ENCODE measurements at regions not wholly inside any gene's neighbourhood (a gene's known extent, or its start where the extent isn't known, plus 50 kb on each side); places are given as distances from the start of the nearest gene placed in this dataset.

- Histone ChIP-seq H3K27me3 (ENCODE audit: control insufficient read depth in 4 of 4, insufficient read depth in 4 of 4, low read length in 3 of 4) (no peaks in the 10 kb centered on the region), H3K9me3 (ENCODE audit: control insufficient read depth in 4 of 4, low read length in 3 of 4) (peaks cover 0 to 3% (median 0%) of the 10 kb centered on the region in 4 donors), H3K36me3 (ENCODE audit: control insufficient read depth in 4 of 4, insufficient read depth in 3 of 4, low read depth in 1 of 4, low read length in 3 of 4) (no peaks in the 10 kb centered on the region), H3K4me3 (ENCODE audit: low read depth in 1 of 3, low read length in 3 of 3) (no peak overlapping the region), H3K4me1 (ENCODE audit: control insufficient read depth in 4 of 4, insufficient read depth in 4 of 4, low read length in 3 of 4) (peaks cover 0 to 3% (median 1%) of the 10 kb centered on the region in 4 donors), H3K9ac (ENCODE audit: low read depth in 1 of 2, low read length in 2 of 2) (no peak overlapping the region), H3K27ac (ENCODE audit: low read depth in 1 of 2, low read length in 2 of 2) (no peak overlapping the region)
- DNase-seq (ENCODE audit: low spot score): no peak
- WGBS: 95% methylated on average over 5 of the region's 5 CpGs
- TF ChIP-seq, protein P1, sequence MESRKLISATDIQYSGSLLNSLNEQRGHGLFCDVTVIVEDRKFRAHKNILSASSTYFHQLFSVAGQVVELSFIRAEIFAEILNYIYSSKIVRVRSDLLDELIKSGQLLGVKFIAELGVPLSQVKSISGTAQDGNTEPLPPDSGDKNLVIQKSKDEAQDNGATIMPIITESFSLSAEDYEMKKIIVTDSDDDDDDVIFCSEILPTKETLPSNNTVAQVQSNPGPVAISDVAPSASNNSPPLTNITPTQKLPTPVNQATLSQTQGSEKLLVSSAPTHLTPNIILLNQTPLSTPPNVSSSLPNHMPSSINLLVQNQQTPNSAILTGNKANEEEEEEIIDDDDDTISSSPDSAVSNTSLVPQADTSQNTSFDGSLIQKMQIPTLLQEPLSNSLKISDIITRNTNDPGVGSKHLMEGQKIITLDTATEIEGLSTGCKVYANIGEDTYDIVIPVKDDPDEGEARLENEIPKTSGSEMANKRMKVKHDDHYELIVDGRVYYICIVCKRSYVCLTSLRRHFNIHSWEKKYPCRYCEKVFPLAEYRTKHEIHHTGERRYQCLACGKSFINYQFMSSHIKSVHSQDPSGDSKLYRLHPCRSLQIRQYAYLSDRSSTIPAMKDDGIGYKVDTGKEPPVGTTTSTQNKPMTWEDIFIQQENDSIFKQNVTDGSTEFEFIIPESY (IDR thresholded peaks at IDR 0.05): no peak
- TF ChIP-seq HNF4A (conservative IDR thresholded peaks at IDR 0.05) (no peak), ATF3 (IDR thresholded peaks at IDR 0.05) (no peak), FOXA1 (IDR thresholded peaks at IDR 0.05) (no peak), TAF1 (conservative IDR thresholded peaks at IDR 0.05) (no peak), RAD21 (IDR thresholded peaks at IDR 0.05) (no peak), RXRA (IDR thresholded peaks at IDR 0.05) (no peak), JUND (IDR thresholded peaks at IDR 0.05) (no peak), HNF4G (IDR thresholded peaks at IDR 0.05) (no peak), SP1 (IDR thresholded peaks at IDR 0.05) (no peak), GABPA (IDR thresholded peaks at IDR 0.05 in 1 of 2, conservative IDR thresholded peaks at IDR 0.05 in 1 of 2) (no peak), FOXA2 (IDR thresholded peaks at IDR 0.05) (no peak), NR2F2 (IDR thresholded peaks at IDR 0.05) (no peak), YY1 (IDR thresholded peaks at IDR 0.05) (no peak), MAX (IDR thresholded peaks at IDR 0.05) (no peak), EGR1 (IDR thresholded peaks at IDR 0.05; ENCODE audit: low read depth in 2 of 2) (no peak), CTCF (IDR thresholded peaks at IDR 0.05; ENCODE audit: low read depth, low read length, missing input control) (no peak)
- TF ChIP-seq, protein P2, sequence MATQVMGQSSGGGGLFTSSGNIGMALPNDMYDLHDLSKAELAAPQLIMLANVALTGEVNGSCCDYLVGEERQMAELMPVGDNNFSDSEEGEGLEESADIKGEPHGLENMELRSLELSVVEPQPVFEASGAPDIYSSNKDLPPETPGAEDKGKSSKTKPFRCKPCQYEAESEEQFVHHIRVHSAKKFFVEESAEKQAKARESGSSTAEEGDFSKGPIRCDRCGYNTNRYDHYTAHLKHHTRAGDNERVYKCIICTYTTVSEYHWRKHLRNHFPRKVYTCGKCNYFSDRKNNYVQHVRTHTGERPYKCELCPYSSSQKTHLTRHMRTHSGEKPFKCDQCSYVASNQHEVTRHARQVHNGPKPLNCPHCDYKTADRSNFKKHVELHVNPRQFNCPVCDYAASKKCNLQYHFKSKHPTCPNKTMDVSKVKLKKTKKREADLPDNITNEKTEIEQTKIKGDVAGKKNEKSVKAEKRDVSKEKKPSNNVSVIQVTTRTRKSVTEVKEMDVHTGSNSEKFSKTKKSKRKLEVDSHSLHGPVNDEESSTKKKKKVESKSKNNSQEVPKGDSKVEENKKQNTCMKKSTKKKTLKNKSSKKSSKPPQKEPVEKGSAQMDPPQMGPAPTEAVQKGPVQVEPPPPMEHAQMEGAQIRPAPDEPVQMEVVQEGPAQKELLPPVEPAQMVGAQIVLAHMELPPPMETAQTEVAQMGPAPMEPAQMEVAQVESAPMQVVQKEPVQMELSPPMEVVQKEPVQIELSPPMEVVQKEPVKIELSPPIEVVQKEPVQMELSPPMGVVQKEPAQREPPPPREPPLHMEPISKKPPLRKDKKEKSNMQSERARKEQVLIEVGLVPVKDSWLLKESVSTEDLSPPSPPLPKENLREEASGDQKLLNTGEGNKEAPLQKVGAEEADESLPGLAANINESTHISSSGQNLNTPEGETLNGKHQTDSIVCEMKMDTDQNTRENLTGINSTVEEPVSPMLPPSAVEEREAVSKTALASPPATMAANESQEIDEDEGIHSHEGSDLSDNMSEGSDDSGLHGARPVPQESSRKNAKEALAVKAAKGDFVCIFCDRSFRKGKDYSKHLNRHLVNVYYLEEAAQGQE (IDR thresholded peaks at IDR 0.05): no peak
Observed at GRCh38 chr5:173817561-173817960, 70.6 kb upstream of the CPEB4 start.

Data from liver (tissue), 8 donors.